K562 (cell line): ENCODE measurements at regions not wholly inside any gene's neighbourhood (a gene's known extent, or its start where the extent isn't known, plus 50 kb on each side); places are given as distances from the start of the nearest gene placed in this dataset.

Source experiments
- BRD4 ChIP-seq: fragments of 200-600 bp; sonication (generic); IDR thresholded peaks from 2 replicates; pipeline ENCODE4 v1.6.1; 2017; ENCODE audit warnings: inconsistent platforms
- EZH2 ChIP-seq: IDR thresholded peaks from 2 replicates; pipeline ENCODE4 v1.6.1; 2012; ENCODE audit warnings: low read depth, mild to moderate bottlenecking, inconsistent platforms, low read length, borderline replicate concordance
- NFE2L1 ChIP-seq: fragments of 450-650 bp; IDR thresholded peaks from 2 replicates; pipeline ENCODE4 v1.6.1; 2016; ENCODE audit warnings: missing genetic modification characterization, low read depth, mild to moderate bottlenecking, missing compliant biosample characterization, moderate library complexity, borderline replicate concordance
- NR1H2 ChIP-seq: sonication (generic); formaldehyde crosslinking; IDR thresholded peaks from 2 replicates; pipeline ENCODE4 v1.4.0; 2020; ENCODE audit warnings: mild to moderate bottlenecking, missing genetic modification reagents
- POLR2A ChIP-seq: fragments of 450-650 bp; conservative IDR thresholded peaks from 2 replicates; pipeline ENCODE4 v1.6.1; 2016
- SMARCA4 ChIP-seq: fragments of 450-650 bp; IDR thresholded peaks from 2 replicates; pipeline ENCODE4 v1.6.1; 2016
- ZNF174 ChIP-seq: fragments of 250-450 bp; sonication (Bioruptor Pico); IDR thresholded peaks from 2 replicates; pipeline ENCODE4 v1.4.0; 2020; ENCODE audit warnings: mild to moderate bottlenecking
- ZNF780A ChIP-seq: fragments of 250-450 bp; sonication (Bioruptor Pico); IDR thresholded peaks from 2 replicates; pipeline ENCODE4 v1.5.0; 2021; ENCODE audit warnings: mild to moderate bottlenecking
- TF ChIP-seq, protein P1 (sequence below), 3 experiments: IDR thresholded peaks in 2 of 3; conservative IDR thresholded peaks in 1 of 3; 2 replicates each; pipeline ENCODE4 v1.5.1; 2011 to 2012; ENCODE audit warnings: low read length in 3 of 3, mild to moderate bottlenecking in 3 of 3, control low read depth in 2 of 3, improper control_type of control experiment in 1 of 3, inconsistent platforms in 1 of 3, low read depth in 1 of 3, mixed read lengths in 1 of 3, moderate library complexity in 1 of 3; ENCODE audit not compliant: insufficient read depth in 2 of 3
- TF ChIP-seq, protein P2 (sequence below): fragments of 250-450 bp; sonication (Bioruptor Pico); IDR thresholded peaks from 2 replicates; pipeline ENCODE4 v1.8.0; 2021; ENCODE audit warnings: mild to moderate bottlenecking, moderate library complexity

DNA sequence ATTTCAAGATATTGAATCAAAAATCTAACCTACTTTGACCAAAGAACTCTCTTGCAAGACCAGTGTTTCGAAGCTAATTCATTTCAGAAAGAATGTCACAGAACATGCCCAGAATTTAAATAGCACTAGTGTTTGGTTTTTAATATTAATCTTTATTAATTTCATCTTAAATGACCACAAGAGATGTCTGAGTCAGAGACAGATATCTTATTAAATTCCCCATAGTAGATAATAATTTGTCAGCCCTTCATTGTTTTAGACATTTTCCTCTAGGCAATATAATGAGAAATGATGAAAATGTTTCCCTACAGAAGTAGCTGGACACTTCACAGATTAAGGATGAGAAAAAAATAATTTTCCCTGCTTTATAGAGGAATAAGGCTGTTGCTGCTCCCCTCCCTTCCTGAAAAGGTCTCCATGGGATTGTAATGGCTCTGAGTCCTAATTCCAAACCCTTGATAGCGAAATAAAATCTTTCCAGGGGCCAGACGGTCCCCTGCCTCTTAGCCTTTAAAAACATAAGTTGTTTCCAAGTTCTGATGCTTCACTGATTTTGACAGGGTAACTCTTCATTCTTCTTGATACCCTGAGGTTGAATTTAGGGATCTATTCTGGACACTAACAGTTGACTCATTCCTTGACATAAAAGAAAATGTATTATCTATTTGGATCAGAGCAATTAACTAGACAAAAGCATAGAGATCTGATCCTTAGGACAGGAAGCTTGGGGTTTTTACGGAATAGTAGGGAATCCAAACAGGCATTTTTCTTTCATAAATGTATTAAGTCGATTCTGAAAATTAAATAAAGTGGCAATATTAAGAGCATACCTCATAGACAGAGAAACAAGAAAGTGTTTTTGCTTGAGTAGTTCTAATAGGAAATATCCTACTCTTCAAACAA, 820.8 kb downstream of the BRINP3 start:
- TF ChIP-seq, protein P1, sequence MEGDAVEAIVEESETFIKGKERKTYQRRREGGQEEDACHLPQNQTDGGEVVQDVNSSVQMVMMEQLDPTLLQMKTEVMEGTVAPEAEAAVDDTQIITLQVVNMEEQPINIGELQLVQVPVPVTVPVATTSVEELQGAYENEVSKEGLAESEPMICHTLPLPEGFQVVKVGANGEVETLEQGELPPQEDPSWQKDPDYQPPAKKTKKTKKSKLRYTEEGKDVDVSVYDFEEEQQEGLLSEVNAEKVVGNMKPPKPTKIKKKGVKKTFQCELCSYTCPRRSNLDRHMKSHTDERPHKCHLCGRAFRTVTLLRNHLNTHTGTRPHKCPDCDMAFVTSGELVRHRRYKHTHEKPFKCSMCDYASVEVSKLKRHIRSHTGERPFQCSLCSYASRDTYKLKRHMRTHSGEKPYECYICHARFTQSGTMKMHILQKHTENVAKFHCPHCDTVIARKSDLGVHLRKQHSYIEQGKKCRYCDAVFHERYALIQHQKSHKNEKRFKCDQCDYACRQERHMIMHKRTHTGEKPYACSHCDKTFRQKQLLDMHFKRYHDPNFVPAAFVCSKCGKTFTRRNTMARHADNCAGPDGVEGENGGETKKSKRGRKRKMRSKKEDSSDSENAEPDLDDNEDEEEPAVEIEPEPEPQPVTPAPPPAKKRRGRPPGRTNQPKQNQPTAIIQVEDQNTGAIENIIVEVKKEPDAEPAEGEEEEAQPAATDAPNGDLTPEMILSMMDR (IDR thresholded peaks at IDR 0.05 in 2 of 3, conservative IDR thresholded peaks at IDR 0.05 in 1 of 3; ENCODE audit: insufficient read depth in 2 of 3, low read depth in 1 of 3, low read length in 3 of 3): no peak
- no peak for TF ChIP-seq ZNF174 (CRISPR knock-in tag)
- TF ChIP-seq, protein P2, sequence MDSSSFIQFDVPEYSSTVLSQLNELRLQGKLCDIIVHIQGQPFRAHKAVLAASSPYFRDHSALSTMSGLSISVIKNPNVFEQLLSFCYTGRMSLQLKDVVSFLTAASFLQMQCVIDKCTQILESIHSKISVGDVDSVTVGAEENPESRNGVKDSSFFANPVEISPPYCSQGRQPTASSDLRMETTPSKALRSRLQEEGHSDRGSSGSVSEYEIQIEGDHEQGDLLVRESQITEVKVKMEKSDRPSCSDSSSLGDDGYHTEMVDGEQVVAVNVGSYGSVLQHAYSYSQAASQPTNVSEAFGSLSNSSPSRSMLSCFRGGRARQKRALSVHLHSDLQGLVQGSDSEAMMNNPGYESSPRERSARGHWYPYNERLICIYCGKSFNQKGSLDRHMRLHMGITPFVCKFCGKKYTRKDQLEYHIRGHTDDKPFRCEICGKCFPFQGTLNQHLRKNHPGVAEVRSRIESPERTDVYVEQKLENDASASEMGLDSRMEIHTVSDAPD: no peak
- TF ChIP-seq NFE2L1 (tag): no peak
- no peak for TF ChIP-seq SMARCA4
- TF ChIP-seq ZNF780A: no peak
- TF ChIP-seq EZH2: no peak
- TF ChIP-seq POLR2A: no peak
- no peak for TF ChIP-seq NR1H2 (CRISPR knock-in tag)
- TF ChIP-seq BRD4: no peak
